ENCODE measurements at regions not wholly inside any gene's neighbourhood (a gene's known extent, or its start where the extent isn't known, plus 50 kb on each side); places are given as distances from the start of the nearest gene placed in this dataset.

DNA sequence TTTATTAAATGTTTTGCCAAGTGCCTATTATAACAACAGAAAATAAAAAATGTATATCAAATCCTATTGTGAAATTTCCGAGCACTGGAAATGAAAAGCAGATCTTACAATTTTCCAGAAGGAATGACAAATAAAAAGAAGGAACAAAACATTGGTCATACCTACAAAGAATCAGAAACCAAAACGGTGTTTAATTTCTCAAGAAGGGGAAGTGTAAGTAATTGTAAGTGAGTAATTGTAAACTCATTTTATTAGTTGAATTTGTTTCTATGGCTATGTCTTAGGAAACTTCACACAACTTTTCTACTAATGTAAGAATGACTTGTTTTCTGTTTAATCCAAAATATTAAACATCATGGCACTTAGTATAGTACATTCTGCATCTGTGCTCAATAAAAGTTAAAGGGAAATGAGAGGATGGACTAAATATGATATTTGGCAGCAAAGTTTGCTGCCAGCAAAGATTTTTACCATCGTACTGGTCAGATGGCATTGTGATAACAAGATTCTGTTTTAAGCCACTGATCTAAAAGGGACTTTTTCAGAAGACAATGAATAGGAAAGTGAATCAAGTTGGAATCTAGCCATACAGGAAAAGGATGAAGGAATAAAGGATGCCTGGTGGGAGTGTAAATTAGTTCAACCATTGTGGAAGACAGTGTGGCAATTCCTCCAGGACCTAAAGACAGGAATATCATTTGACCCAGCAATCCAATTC lies 232.4 kb downstream of the NFKBIZ start:
- Histone ChIP-seq H3K36me3 (ENCODE audit: low read depth, missing control alignments) (no peaks in the 10 kb centered on the region), H3K4me1 (no peaks in the 10 kb centered on the region), H3K27ac (no peak overlapping the region), H3K27me3 (no peaks in the 10 kb centered on the region), H3K4me3 (no peak overlapping the region), H3K9me3 (no peaks in the 10 kb centered on the region)
- no peak for TF ChIP-seq POLR2A (IDR thresholded peaks at IDR 0.05)
- TF ChIP-seq, protein P1, sequence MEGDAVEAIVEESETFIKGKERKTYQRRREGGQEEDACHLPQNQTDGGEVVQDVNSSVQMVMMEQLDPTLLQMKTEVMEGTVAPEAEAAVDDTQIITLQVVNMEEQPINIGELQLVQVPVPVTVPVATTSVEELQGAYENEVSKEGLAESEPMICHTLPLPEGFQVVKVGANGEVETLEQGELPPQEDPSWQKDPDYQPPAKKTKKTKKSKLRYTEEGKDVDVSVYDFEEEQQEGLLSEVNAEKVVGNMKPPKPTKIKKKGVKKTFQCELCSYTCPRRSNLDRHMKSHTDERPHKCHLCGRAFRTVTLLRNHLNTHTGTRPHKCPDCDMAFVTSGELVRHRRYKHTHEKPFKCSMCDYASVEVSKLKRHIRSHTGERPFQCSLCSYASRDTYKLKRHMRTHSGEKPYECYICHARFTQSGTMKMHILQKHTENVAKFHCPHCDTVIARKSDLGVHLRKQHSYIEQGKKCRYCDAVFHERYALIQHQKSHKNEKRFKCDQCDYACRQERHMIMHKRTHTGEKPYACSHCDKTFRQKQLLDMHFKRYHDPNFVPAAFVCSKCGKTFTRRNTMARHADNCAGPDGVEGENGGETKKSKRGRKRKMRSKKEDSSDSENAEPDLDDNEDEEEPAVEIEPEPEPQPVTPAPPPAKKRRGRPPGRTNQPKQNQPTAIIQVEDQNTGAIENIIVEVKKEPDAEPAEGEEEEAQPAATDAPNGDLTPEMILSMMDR (IDR thresholded peaks at IDR 0.05), result no peak
- WGBS, 2 donors, result 79 to 80% methylated on average over 3 of the region's 3 CpGs
- no peak for DNase-seq
- intact Hi-C loops (cut with DNase I; ENCODE audit: low total_unique reads), result no loop called here

DNA sequence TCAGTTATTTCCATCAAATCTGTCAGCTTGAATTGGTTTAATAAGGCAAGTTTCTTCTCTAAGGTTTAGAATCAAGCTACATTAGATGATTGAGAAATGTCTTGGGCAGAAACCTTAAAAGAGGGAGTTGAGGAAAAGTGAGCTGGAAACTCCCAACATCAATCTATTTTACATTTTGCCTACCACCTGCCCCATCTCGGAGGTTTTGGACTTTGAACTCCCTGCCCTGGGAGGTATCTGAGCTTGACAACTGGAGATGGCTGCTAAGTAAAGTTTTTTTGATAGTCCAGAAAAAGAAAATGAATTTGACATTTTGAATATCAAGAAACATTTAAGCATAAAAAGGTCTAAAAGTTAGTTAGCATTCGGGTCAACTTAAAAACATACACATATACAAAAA lies 234.2 kb downstream of the NFKBIZ start:
- no peak for DNase-seq
- Histone ChIP-seq H3K4me1 (no peaks in the 10 kb centered on the region), H3K4me3 (no peak overlapping the region), H3K36me3 (ENCODE audit: low read depth, missing control alignments) (no peaks in the 10 kb centered on the region), H3K9me3 (no peaks in the 10 kb centered on the region), H3K27me3 (no peaks in the 10 kb centered on the region), H3K27ac (no peak overlapping the region)
- 82 to 92% methylated on average over 2 of the region's 2 CpGs for WGBS, 2 donors
- TF ChIP-seq POLR2A (IDR thresholded peaks at IDR 0.05), result no peak
- TF ChIP-seq, protein P1 (IDR thresholded peaks at IDR 0.05), result no peak
- intact Hi-C loops (cut with DNase I; ENCODE audit: low total_unique reads), result no loop called here

DNA sequence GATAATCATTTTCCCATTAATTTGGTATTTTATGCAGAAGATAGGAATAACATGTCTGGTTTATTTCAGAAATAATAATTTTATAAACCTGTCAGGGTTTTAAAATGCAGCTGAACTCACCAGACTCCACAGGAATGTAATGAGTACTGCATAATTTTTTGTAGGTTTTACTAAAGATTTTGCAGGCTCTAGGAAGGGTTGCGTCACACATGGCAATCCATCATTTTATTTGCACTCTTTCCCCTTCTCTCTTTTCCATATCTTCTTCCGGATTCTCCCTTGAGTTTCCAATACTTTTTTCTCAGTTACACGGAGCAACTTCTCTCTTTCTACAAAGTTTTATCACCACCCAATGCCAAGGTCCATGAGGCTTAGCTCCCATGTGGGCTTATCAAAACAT lies 234.7 kb downstream of the NFKBIZ start:
- Histone ChIP-seq H3K9me3 (no peaks in the 10 kb centered on the region), H3K4me3 (no peak overlapping the region), H3K4me1 (no peaks in the 10 kb centered on the region), H3K27me3 (no peaks in the 10 kb centered on the region), H3K27ac (no peak overlapping the region), H3K36me3 (ENCODE audit: low read depth, missing control alignments) (no peaks in the 10 kb centered on the region)
- intact Hi-C loops (cut with DNase I; ENCODE audit: low total_unique reads), result no loop called here
- DNase-seq, result no peak
- TF ChIP-seq, protein P1 (IDR thresholded peaks at IDR 0.05), result no peak
- no peak for TF ChIP-seq POLR2A (IDR thresholded peaks at IDR 0.05)
- WGBS, 2 donors, result 34 to 41% methylated on average over 3 of the region's 3 CpGs

DNA sequence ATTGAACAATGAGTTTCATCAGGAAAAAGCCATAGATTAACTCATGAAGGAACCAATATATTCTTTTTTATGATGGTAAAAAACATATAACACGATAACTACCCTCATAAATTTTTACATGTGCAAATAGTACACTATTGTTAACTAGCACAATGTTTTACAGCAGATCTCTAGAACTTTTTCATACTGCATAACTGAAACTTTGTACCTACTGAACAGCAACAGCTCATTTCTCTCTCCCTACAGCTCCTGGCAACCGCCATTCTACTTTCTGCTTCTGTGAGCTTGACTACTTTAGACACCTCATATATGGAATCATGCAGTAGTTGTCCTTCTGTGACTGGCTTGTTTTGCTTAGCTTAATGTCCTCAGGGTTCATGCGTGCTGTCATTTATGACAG lies 235.4 kb downstream of the NFKBIZ start:
- no peak for DNase-seq
- WGBS, 2 donors, result 90 to 93% methylated on average over 3 of the region's 3 CpGs
- H3K9me3 ChIP-seq, result no peaks in the 10 kb centered on the region
- intact Hi-C loops (cut with DNase I; ENCODE audit: low total_unique reads), result no loop called here
- H3K4me1 ChIP-seq, result no peaks in the 10 kb centered on the region
- no peaks in the 10 kb centered on the region for H3K27me3 ChIP-seq
- no peak overlapping the region for H3K27ac ChIP-seq
- H3K36me3 ChIP-seq (ENCODE audit: low read depth, missing control alignments), result no peaks in the 10 kb centered on the region
- H3K4me3 ChIP-seq, result no peak overlapping the region
- TF ChIP-seq POLR2A (IDR thresholded peaks at IDR 0.05), result no peak
- TF ChIP-seq, protein P1 (IDR thresholded peaks at IDR 0.05), result no peak
